ENCODE measurements at regions not wholly inside any gene's neighbourhood (a gene's known extent, or its start where the extent isn't known, plus 50 kb on each side); places are given as distances from the start of the nearest gene placed in this dataset.

DNA sequence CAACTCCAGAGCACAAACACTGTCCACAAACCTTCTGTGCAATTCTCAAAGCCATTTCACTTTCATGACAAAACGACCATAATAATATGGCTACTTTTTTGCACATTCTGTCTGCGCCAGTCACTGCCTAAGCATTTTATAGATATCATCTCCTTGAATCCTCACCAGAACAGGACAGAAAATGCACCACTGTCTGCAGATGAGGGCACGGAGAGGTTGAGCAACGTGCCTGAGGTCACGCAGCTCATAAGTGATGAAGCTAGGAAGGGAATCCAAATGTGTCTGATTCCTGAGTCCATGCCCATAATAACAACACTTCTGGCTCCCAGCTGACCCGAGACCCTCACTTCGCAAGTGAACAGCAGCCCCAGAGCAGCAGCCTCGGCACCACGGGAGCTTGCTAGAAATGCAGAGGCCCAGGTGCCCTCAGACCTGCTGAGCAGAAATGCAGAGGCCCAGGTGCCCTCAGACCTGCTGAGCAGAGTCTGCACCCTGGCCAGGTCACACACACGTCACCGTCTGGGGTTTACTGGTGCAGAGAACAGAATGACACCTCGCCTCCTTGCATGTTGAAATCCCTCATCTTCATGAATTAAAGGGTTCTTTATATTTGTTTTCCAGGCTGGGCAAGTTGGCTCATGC, 265.2 kb downstream of the BMP7 start:
- Histone ChIP-seq H3K4me2 (no peak overlapping the region), H3K4me3 (no peak overlapping the region), H3K9me2 (replicated peaks; ENCODE audit: insufficient read depth) (no peaks in the 10 kb centered on the region), H3K9me3 (ENCODE audit: low read depth) (no peaks in the 10 kb centered on the region), H3K36me3 (replicated peaks; ENCODE audit: insufficient read depth, low read depth) (no peaks in the 10 kb centered on the region), H3K4me1 (ENCODE audit: insufficient read depth) (no peaks in the 10 kb centered on the region), H3K27me3 (no peaks in the 10 kb centered on the region), H4K20me1 (ENCODE audit: insufficient read depth, poor library complexity, severe bottlenecking) (no peaks in the 10 kb centered on the region), H3K27ac (no peak overlapping the region), H2AFZ (no peak overlapping the region), H3K79me2 (no peaks in the 10 kb centered on the region)
- TF ChIP-seq, protein P1, sequence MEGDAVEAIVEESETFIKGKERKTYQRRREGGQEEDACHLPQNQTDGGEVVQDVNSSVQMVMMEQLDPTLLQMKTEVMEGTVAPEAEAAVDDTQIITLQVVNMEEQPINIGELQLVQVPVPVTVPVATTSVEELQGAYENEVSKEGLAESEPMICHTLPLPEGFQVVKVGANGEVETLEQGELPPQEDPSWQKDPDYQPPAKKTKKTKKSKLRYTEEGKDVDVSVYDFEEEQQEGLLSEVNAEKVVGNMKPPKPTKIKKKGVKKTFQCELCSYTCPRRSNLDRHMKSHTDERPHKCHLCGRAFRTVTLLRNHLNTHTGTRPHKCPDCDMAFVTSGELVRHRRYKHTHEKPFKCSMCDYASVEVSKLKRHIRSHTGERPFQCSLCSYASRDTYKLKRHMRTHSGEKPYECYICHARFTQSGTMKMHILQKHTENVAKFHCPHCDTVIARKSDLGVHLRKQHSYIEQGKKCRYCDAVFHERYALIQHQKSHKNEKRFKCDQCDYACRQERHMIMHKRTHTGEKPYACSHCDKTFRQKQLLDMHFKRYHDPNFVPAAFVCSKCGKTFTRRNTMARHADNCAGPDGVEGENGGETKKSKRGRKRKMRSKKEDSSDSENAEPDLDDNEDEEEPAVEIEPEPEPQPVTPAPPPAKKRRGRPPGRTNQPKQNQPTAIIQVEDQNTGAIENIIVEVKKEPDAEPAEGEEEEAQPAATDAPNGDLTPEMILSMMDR (IDR thresholded peaks at IDR 0.05; ENCODE audit: poor library complexity) = no peak
- TF ChIP-seq EZH2 (IDR thresholded peaks at IDR 0.05; ENCODE audit: borderline replicate concordance) (no peak), EZH2phosphoT487 (IDR thresholded peaks at IDR 0.05; ENCODE audit: low read depth, severe bottlenecking, unreplicated experiment) (no peak)
- WGBS (ENCODE audit: low lambda C conversion rate, missing lambda C conversion rate) = 86% methylated on average over 12 of the region's 12 CpGs
- DNase-seq (ENCODE audit: low spot score) = no peak

DNA sequence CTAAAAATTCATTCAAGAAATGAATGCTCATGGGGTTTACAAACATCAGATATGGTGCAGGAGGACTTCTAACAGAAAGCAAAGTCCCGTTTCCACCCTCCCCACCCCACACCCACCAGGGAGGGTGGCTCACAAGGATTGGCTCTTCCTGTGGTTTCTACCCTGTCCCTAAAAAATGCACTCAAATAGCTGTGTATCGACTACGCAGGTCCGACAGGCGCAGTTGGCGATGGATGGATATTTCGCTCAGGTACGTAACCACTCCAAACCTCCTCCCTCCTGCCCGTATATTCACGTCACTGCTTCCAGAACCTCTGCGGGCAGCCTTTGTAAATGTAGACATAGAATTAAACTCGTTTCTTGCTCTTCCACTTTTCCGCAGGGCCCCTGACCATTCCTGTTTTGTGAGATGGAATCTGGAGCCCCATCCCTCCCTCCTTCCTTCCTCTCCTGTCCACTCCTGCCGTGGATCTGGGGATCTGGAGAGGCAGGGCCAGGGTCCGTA, 264.3 kb downstream of the BMP7 start:
- DNase-seq (ENCODE audit: low spot score) = no peak
- Histone ChIP-seq H3K79me2 (no peaks in the 10 kb centered on the region), H3K4me3 (no peak overlapping the region), H3K27ac (no peak overlapping the region), H3K9me3 (ENCODE audit: low read depth) (no peaks in the 10 kb centered on the region), H3K36me3 (replicated peaks; ENCODE audit: insufficient read depth, low read depth) (no peaks in the 10 kb centered on the region), H3K4me2 (no peak overlapping the region), H3K9me2 (replicated peaks; ENCODE audit: insufficient read depth) (no peaks in the 10 kb centered on the region), H3K4me1 (ENCODE audit: insufficient read depth) (no peaks in the 10 kb centered on the region), H4K20me1 (ENCODE audit: insufficient read depth, poor library complexity, severe bottlenecking) (no peaks in the 10 kb centered on the region), H2AFZ (no peak overlapping the region), H3K27me3 (no peaks in the 10 kb centered on the region)
- TF ChIP-seq EZH2 (IDR thresholded peaks at IDR 0.05; ENCODE audit: borderline replicate concordance) (no peak), EZH2phosphoT487 (IDR thresholded peaks at IDR 0.05; ENCODE audit: low read depth, severe bottlenecking, unreplicated experiment) (no peak)
- TF ChIP-seq, protein P1 (IDR thresholded peaks at IDR 0.05; ENCODE audit: poor library complexity) = no peak
- WGBS (ENCODE audit: low lambda C conversion rate, missing lambda C conversion rate) = 74% methylated on average over 15 of the region's 15 CpGs

DNA sequence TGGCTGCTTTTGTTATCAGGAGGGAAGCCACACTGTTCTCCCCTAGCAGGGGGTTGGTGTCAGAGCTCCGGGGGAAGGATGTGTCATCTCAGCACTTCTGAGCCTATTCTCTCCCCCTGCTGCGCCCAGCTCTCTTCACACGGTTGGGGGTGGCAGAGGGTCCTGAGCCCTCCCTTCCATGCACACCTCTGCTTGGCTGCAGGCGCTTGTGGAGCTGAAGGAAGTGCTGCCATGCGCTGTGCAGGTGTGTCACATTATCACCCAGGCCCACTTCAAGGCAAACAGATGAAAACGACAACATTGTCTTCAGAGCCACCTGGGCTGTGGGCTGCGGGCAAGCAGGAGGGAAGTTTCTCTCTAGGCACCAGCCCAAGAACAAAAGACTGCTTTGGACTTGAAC, 263.4 kb downstream of the BMP7 start:
- WGBS (ENCODE audit: low lambda C conversion rate, missing lambda C conversion rate) = 28% methylated on average over 7 of the region's 7 CpGs
- no peaks in the 10 kb centered on the region for H3K79me2 ChIP-seq
- H3K4me3 ChIP-seq = no peak overlapping the region
- H3K9me3 ChIP-seq (ENCODE audit: low read depth) = no peaks in the 10 kb centered on the region
- no peak overlapping the region for H3K27ac ChIP-seq
- TF ChIP-seq, protein P1 (IDR thresholded peaks at IDR 0.05; ENCODE audit: poor library complexity) = no peak
- TF ChIP-seq EZH2phosphoT487 (IDR thresholded peaks at IDR 0.05; ENCODE audit: low read depth, severe bottlenecking, unreplicated experiment) (no peak), EZH2 (IDR thresholded peaks at IDR 0.05; ENCODE audit: borderline replicate concordance) (no peak)
- H3K4me1 ChIP-seq (ENCODE audit: insufficient read depth) = peaks cover 4% of the 10 kb centered on the region
- no peaks in the 10 kb centered on the region for H3K36me3 ChIP-seq (replicated peaks; ENCODE audit: insufficient read depth, low read depth)
- H3K27me3 ChIP-seq = no peaks in the 10 kb centered on the region
- no peaks in the 10 kb centered on the region for H4K20me1 ChIP-seq (ENCODE audit: insufficient read depth, poor library complexity, severe bottlenecking)
- H2AFZ ChIP-seq = no peak overlapping the region
- no peak for DNase-seq (ENCODE audit: low spot score)
- H3K4me2 ChIP-seq = no peak overlapping the region
- H3K9me2 ChIP-seq (replicated peaks; ENCODE audit: insufficient read depth) = no peaks in the 10 kb centered on the region
